Spleen (tissue), 11 donors: ENCODE measurements at regions not wholly inside any gene's neighbourhood (a gene's known extent, or its start where the extent isn't known, plus 50 kb on each side); places are given as distances from the start of the nearest gene placed in this dataset.
"Not testable (repeated sequence)": the region's sequence is repeated elsewhere in the genome, so short reads cannot be mapped to it uniquely, and the experiment has no call there.

ENCODE experiments used
- DNase-seq: peaks from one replicate; pipeline ENCODE4 v3.0.0-alpha.2; 2020
- H3K27ac ChIP-seq, 8 donors: fragments of 200-600 bp; sonication (generic) in 7 of 8; 1 replicate in 4 of 8; 2 replicates in 4 of 8; pipeline versions ENCODE4 v1.5.0 to v1.8.0; 2016 to 2021; ENCODE audit warnings: inconsistent platforms in 4 of 8, mild to moderate bottlenecking in 4 of 8, moderate library complexity in 1 of 8
- H3K27me3 ChIP-seq, 7 donors: fragments of 200-600 bp; sonication (generic) in 6 of 7; replicated peaks in 1 of 7; 1 replicate in 4 of 7; 2 replicates in 3 of 7; pipeline versions ENCODE4 v1.5.0 to v1.8.0; 2016 to 2021; ENCODE audit warnings: inconsistent platforms in 3 of 7, mild to moderate bottlenecking in 1 of 7
- H3K36me3 ChIP-seq, 6 donors: fragments of 200-600 bp; sonication (generic) in 5 of 6; 1 replicate in 4 of 6; 2 replicates in 2 of 6; pipeline versions ENCODE4 v1.5.0 to v1.8.0; 2016 to 2021; ENCODE audit warnings: inconsistent platforms in 2 of 6
- H3K4me1 ChIP-seq, 6 donors: fragments of 200-600 bp; sonication (generic) in 5 of 6; 1 replicate in 3 of 6; 2 replicates in 3 of 6; pipeline versions ENCODE4 v1.5.0 to v1.8.0; 2016 to 2021; ENCODE audit warnings: inconsistent platforms in 3 of 6
- H3K4me3 ChIP-seq, 8 donors: fragments of 200-600 bp; sonication (generic) in 7 of 8; 1 replicate in 4 of 8; 2 replicates in 4 of 8; pipeline versions ENCODE4 v1.5.0 to v1.8.0; 2016 to 2021; ENCODE audit warnings: inconsistent platforms in 4 of 8, mild to moderate bottlenecking in 4 of 8, moderate library complexity in 2 of 8
- H3K9me3 ChIP-seq, 8 donors: fragments of 200-600 bp; sonication (generic) in 7 of 8; 1 replicate in 4 of 8; 2 replicates in 4 of 8; pipeline versions ENCODE4 v1.5.0 to v1.8.0; 2016 to 2021; ENCODE audit warnings: inconsistent platforms in 4 of 8
- POLR2A ChIP-seq, 3 donors: fragments of 450-650 bp; IDR thresholded peaks; one replicate each; pipeline ENCODE4 v1.5.1; 2017; ENCODE audit warnings: antibody characterized with exemption in 3 of 3, mild to moderate bottlenecking in 1 of 3
- POLR2AphosphoS5 ChIP-seq, 3 donors: sonication (generic); formaldehyde crosslinking; IDR thresholded peaks; one replicate each; pipeline ENCODE4 v1.5.1; 2017; ENCODE audit warnings: antibody characterized with exemption in 3 of 3
- WGBS, 5 donors: extraction: QIAGEN DNeasy Blood & Tissue Kit in 3 of 5; methylation state at CpG; one replicate each; pipeline versions ENCODE4 v1.1.5 to v1.1.7; 2013 to 2018; 5-methylcytosine and 5-hydroxymethylcytosine counted together
- intact Hi-C: fragments of 100-400 bp; cut with DNase I; formaldehyde crosslinking; loops from one replicate; pipeline ENCODE4 v1.15.0; 2023; ENCODE audit warnings: low total_unique reads
- TF ChIP-seq, protein P1 (sequence below), 11 experiments: fragments of 200-600 bp in 7 of 11; fragments of 450-650 bp in 4 of 11; sonication (generic) in 4 of 11; IDR thresholded peaks in 8 of 11; conservative IDR thresholded peaks in 3 of 11; 1 replicate in 7 of 11; 2 replicates in 4 of 11; pipeline versions ENCODE4 v1.4.0 to v1.8.0; 2016 to 2021; ENCODE audit warnings: antibody characterized with exemption in 11 of 11, inconsistent platforms in 4 of 11, mild to moderate bottlenecking in 1 of 11
- donor health status: healthy with polysubstance abuse.
- donor health status: DM: no; HTN: no; CAD: no; lungs with moderate emphysema.
- donor health status: DM: no; HTN: no; CAD: no.
- donor health status: Bipolar disorder and iron deficiency.
- donor health status: healthy.
- donor health status: DM: no; HTN: no; CAD: no.
- donor health status: DM: yes; HTN: yes; CAD: no.

DNA sequence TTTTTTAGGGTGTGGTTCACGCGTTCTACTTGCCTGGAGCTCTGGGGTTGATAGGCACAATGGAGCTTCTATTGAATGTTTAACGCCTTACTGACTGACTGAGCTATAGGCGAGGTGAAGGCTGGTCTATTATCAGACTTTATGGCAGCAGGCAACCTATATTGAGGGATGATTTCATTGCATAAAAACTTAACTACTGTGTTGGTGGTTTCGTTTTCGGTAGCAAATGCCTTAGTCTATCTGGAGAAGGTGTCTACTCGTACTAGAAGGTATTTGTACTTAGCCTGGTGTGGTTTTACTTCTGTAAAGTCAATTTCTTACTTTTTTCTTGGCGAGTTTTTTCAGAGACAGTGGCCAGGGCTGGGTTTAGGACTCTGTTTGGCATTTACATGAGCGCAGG is 162.0 kb upstream of the FRG2C start:
- H3K36me3 ChIP-seq, intact Hi-C loops, H3K4me3 ChIP-seq, H3K27ac ChIP-seq, H3K9me3 ChIP-seq, DNase-seq, H3K4me1 ChIP-seq, H3K27me3 ChIP-seq: not testable (repeated sequence)
- 82 to 90% (median 84%) methylated on average over 9 of the region's 9 CpGs for WGBS, 5 donors

GRCh38 chr3:75502769-75503756 is 161.1 kb upstream of the FRG2C start:
- DNase-seq, intact Hi-C loops, H3K27me3 ChIP-seq, H3K36me3 ChIP-seq, H3K4me1 ChIP-seq: not testable (repeated sequence)
- H3K9me3 ChIP-seq, result peaks cover 0 to 14% (median 3%) of the 10 kb centered on the region in 8 donors
- H3K4me3 ChIP-seq, result peak overlapping the region in 1 of 8 donors; percentile 42
- 38 to 51% (median 42%) methylated on average over 18 of the region's 18 CpGs for WGBS, 5 donors
- H3K27ac ChIP-seq, result peak overlapping the region in 1 of 8 donors; percentile 22

- H3K27me3 ChIP-seq, result no peaks in the 10 kb centered on the region
- no peak for DNase-seq
- no peak overlapping the region for H3K27ac ChIP-seq
- no peaks in the 10 kb centered on the region for H3K36me3 ChIP-seq
- H3K4me3 ChIP-seq, result no peak overlapping the region
- peaks cover 0 to 40% (median 22%) of the 10 kb centered on the region in 8 donors for H3K9me3 ChIP-seq
- TF ChIP-seq POLR2A (IDR thresholded peaks at IDR 0.05) (no peak), POLR2AphosphoS5 (IDR thresholded peaks at IDR 0.05) (no peak)
- TF ChIP-seq, protein P1, sequence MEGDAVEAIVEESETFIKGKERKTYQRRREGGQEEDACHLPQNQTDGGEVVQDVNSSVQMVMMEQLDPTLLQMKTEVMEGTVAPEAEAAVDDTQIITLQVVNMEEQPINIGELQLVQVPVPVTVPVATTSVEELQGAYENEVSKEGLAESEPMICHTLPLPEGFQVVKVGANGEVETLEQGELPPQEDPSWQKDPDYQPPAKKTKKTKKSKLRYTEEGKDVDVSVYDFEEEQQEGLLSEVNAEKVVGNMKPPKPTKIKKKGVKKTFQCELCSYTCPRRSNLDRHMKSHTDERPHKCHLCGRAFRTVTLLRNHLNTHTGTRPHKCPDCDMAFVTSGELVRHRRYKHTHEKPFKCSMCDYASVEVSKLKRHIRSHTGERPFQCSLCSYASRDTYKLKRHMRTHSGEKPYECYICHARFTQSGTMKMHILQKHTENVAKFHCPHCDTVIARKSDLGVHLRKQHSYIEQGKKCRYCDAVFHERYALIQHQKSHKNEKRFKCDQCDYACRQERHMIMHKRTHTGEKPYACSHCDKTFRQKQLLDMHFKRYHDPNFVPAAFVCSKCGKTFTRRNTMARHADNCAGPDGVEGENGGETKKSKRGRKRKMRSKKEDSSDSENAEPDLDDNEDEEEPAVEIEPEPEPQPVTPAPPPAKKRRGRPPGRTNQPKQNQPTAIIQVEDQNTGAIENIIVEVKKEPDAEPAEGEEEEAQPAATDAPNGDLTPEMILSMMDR (IDR thresholded peaks at IDR 0.05 in 8 of 11, conservative IDR thresholded peaks at IDR 0.05 in 3 of 11), result no peak
- WGBS, 5 donors, result 85 to 93% (median 90%) methylated on average over 21 of the region's 21 CpGs
- intact Hi-C loops, result no loop called here
- no peaks in the 10 kb centered on the region for H3K4me1 ChIP-seq
Measured at GRCh38 chr3:75506603-75507002, 157.5 kb upstream of the FRG2C start.

GRCh38 chr3:75507956-75508355 is 156.2 kb upstream of the FRG2C start:
- H3K36me3 ChIP-seq, H3K27ac ChIP-seq, H3K4me1 ChIP-seq, DNase-seq, H3K4me3 ChIP-seq, intact Hi-C loops, H3K27me3 ChIP-seq: not testable (repeated sequence)
- H3K9me3 ChIP-seq, result peaks cover 0 to 54% (median 30%) of the 10 kb centered on the region in 8 donors
- WGBS, 5 donors, result 88 to 100% (median 94%) methylated on average over 2 of the region's 2 CpGs

- DNase-seq, H3K27ac ChIP-seq, H3K36me3 ChIP-seq, H3K4me1 ChIP-seq, H3K27me3 ChIP-seq, H3K4me3 ChIP-seq, intact Hi-C loops: not testable (repeated sequence)
- peaks cover 0 to 68% (median 0%) of the 10 kb centered on the region in 8 donors for H3K9me3 ChIP-seq
Measured at GRCh38 chr3:75527657-75528056, 136.5 kb upstream of the FRG2C start.

DNA sequence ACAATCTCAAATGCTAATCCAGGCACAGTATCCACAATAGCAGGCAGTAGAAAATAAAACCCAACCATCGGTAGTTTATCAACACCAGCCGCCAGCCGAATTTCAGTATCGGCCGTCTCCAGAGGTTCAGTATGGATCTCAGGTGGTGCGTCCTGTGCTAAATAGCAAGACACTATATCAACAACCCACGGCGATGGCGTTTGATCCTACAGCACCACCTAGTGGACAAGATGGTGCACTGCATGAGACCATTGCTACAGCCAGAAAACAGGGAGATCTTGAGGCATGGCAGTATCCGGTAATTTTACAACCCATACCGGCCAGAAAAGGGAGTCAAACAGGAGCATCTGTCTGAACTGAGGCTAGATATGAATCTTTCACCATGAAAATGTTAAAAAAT is 112.0 kb upstream of the FRG2C start:
- not testable (repeated sequence) for H3K4me3 ChIP-seq, DNase-seq

GRCh38 chr3:75564427-75564826 is 99.7 kb upstream of the FRG2C start:
- DNase-seq, H3K4me3 ChIP-seq, H3K9me3 ChIP-seq, H3K4me1 ChIP-seq, intact Hi-C loops, H3K36me3 ChIP-seq, H3K27ac ChIP-seq, H3K27me3 ChIP-seq: not testable (repeated sequence)
- 75 to 93% (median 82%) methylated on average over 3 of the region's 3 CpGs for WGBS, 5 donors

More for the DNA sequence above, 112.0 kb upstream of the FRG2C start:
- H3K27me3 ChIP-seq, H3K27ac ChIP-seq, H3K4me1 ChIP-seq, H3K36me3 ChIP-seq, intact Hi-C loops: not testable (repeated sequence)
- 48 to 59% (median 50%) methylated on average over 11 of the region's 11 CpGs for WGBS, 5 donors
- TF ChIP-seq, protein P1 (IDR thresholded peaks at IDR 0.05 in 8 of 11, conservative IDR thresholded peaks at IDR 0.05 in 3 of 11), result peak in 3 of 11 experiments; percentile 17 to 75 (median 55)
- peaks cover 0 to 65% (median 0%) of the 10 kb centered on the region in 8 donors for H3K9me3 ChIP-seq

DNA sequence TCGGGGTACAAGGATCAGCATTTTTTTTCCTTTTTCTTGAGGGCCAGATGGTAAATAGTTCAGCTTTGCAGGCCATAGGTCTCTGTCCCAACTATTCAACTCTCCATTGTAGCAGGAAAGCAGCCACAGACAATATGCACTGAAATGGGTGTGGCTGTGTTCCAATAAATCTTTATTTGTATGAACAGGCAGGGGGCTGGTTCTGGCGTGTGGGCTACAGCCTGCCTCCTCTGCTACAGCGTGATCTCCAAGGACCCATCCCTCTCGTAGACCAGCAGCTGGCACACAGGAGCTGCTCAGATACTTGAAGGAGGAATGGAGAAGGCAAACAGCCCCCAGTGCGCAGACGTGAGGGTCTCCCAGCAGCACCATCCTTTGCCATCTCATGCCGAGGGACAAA is 91.8 kb upstream of the FRG2C start:
- H3K27me3 ChIP-seq, H3K27ac ChIP-seq, H3K4me1 ChIP-seq, H3K4me3 ChIP-seq, intact Hi-C loops, DNase-seq, H3K9me3 ChIP-seq, H3K36me3 ChIP-seq: not testable (repeated sequence)
- WGBS, 5 donors, result 68 to 87% (median 79%) methylated on average over 6 to 7 of the region's 7 CpGs

GRCh38 chr3:75579091-75579490 is 85.0 kb upstream of the FRG2C start:
- WGBS, 5 donors, result 34 to 59% (median 46%) methylated on average over 8 to 10 of the region's 10 CpGs
- H3K9me3 ChIP-seq, intact Hi-C loops, H3K27ac ChIP-seq, DNase-seq, H3K36me3 ChIP-seq: not testable (repeated sequence)
- peaks cover 0 to 55% (median 0%) of the 10 kb centered on the region in 7 donors for H3K27me3 ChIP-seq
- H3K4me1 ChIP-seq, result peaks cover 0 to 15% (median 6%) of the 10 kb centered on the region in 6 donors
- peak overlapping the region in 1 of 8 donors; percentile 72 for H3K4me3 ChIP-seq
